Uterus (tissue), 2 donors: ENCODE measurements at regions not wholly inside any gene's neighbourhood (a gene's known extent, or its start where the extent isn't known, plus 50 kb on each side); places are given as distances from the start of the nearest gene placed in this dataset.

Experiments
- CTCF ChIP-seq, 4 experiments: fragments of 200-600 bp in 2 of 4; fragments of 450-650 bp in 2 of 4; sonication (generic) in 2 of 4; IDR thresholded peaks; one replicate each; pipeline ENCODE4 v1.5.1; 2016 to 2019; ENCODE audit warnings: antibody characterized with exemption in 4 of 4, mild to moderate bottlenecking in 2 of 4, moderate library complexity in 1 of 4
- POLR2A ChIP-seq, 2 donors: fragments of 450-650 bp; IDR thresholded peaks; one replicate each; pipeline ENCODE4 v1.6.1; 2016; ENCODE audit warnings: antibody characterized with exemption in 2 of 2, mild to moderate bottlenecking in 1 of 2, moderate library complexity in 1 of 2

DNA sequence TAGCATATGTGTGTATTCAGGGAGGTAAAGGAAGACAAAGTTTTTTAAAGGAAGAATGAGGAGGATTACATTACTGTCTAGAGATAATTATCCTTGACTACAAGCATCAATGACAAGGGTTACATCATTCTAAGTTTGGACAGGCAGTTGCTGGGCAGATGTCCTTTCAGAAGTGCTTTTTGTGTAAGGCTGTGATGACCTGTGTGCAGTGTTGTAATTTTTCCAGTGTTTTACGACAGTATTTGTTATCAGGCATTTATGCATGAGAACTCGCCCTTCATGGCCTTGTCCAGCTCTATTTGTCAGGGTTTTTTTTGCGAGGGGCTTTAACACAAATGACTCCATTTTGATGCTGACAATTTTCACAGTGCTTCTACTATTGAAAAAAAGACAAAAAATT is 658.3 kb upstream of the NXPH2 start:
- no peak for TF ChIP-seq POLR2A (IDR thresholded peaks at IDR 0.05)
- TF ChIP-seq CTCF (IDR thresholded peaks at IDR 0.05) = no peak
